AG10803 (cell line): ENCODE measurements at regions not wholly inside any gene's neighbourhood (a gene's known extent, or its start where the extent isn't known, plus 50 kb on each side); places are given as distances from the start of the nearest gene placed in this dataset.

ENCODE experiments used
- DNase-seq: peaks from one replicate; pipeline ENCODE4 v3.0.0; 2010; ENCODE audit warnings: low read depth
- H3K4me3 ChIP-seq: 2 replicates; pipeline ENCODE4 v1.5.1; 2011; ENCODE audit warnings: mild to moderate bottlenecking, low read length, control low read depth
- TF ChIP-seq, protein P1 (sequence below): conservative IDR thresholded peaks from 2 replicates; pipeline ENCODE4 v1.5.1; 2011; ENCODE audit warnings: mild to moderate bottlenecking, low read length, control low read depth, inconsistent platforms

GRCh38 chr1:30327370-30328099, 395.9 kb downstream of the MATN1 start:
- H3K4me3 ChIP-seq, result no peak overlapping the region
- TF ChIP-seq, protein P1, sequence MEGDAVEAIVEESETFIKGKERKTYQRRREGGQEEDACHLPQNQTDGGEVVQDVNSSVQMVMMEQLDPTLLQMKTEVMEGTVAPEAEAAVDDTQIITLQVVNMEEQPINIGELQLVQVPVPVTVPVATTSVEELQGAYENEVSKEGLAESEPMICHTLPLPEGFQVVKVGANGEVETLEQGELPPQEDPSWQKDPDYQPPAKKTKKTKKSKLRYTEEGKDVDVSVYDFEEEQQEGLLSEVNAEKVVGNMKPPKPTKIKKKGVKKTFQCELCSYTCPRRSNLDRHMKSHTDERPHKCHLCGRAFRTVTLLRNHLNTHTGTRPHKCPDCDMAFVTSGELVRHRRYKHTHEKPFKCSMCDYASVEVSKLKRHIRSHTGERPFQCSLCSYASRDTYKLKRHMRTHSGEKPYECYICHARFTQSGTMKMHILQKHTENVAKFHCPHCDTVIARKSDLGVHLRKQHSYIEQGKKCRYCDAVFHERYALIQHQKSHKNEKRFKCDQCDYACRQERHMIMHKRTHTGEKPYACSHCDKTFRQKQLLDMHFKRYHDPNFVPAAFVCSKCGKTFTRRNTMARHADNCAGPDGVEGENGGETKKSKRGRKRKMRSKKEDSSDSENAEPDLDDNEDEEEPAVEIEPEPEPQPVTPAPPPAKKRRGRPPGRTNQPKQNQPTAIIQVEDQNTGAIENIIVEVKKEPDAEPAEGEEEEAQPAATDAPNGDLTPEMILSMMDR, result no peak
- no peak for DNase-seq

DNA sequence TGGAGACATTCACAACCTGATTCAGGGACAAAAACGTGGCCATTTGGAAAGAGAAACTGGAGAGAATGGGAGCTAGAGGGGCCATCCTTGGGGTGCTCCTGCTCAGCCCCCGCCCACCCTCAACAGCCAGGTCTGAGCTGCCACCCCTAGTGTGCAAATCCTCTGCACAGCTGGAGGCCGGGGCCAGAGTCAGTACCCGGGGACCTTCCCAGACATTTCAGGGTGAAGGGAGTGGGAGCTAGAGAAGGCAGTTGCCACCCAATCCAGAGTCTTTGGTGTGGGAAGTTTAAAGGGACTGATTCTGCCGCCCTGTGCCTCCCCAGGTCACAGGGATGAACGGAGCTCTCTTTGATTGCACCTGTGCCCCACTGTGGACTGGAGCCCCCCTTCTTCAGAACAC, 397.4 kb downstream of the MATN1 start:
- no peak overlapping the region for H3K4me3 ChIP-seq
- no peak for DNase-seq
- TF ChIP-seq, protein P1, result no peak

DNA sequence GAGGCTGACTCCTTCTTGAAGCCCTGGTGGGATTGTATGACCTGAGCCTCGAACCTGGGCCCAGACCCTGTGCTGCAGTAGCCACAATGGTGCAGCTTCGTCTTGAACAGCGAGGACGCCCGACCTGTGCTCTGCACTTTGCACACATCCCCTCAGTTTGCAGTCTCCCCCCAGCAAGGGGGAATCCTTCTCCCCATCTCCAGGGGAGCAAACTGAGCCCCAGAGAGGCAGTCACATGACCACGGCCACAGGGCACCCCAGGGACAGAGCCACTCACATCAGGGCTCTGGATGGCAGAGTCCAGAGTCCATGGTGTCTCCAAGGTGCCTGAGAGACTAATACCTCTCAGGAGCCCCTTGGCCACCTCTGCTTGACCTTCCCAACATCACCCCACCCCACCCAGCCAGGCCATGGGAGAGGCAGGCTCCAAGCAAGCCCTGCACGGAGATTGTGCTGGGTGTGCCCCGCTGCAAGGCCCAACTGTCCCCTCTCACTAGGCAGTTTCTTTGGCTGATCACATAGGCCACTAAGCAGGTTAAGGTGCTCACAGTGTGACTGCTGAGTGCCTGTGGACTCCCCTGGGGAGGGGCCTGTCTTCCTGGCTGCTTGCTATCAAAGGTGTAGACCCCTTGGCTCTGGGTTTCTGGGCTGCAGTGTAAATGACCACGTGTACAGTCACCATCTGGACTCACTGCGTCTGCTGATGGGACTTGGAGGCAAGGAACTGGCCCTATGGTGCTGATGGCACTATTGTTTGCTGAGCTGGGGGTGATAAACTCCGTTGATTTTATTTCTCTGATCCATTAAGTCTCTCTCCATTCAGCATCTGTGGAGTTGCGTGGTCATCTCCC, 398.1 kb downstream of the MATN1 start:
- no peak for DNase-seq
- TF ChIP-seq, protein P1, result no peak
- H3K4me3 ChIP-seq, result no peak overlapping the region

DNA sequence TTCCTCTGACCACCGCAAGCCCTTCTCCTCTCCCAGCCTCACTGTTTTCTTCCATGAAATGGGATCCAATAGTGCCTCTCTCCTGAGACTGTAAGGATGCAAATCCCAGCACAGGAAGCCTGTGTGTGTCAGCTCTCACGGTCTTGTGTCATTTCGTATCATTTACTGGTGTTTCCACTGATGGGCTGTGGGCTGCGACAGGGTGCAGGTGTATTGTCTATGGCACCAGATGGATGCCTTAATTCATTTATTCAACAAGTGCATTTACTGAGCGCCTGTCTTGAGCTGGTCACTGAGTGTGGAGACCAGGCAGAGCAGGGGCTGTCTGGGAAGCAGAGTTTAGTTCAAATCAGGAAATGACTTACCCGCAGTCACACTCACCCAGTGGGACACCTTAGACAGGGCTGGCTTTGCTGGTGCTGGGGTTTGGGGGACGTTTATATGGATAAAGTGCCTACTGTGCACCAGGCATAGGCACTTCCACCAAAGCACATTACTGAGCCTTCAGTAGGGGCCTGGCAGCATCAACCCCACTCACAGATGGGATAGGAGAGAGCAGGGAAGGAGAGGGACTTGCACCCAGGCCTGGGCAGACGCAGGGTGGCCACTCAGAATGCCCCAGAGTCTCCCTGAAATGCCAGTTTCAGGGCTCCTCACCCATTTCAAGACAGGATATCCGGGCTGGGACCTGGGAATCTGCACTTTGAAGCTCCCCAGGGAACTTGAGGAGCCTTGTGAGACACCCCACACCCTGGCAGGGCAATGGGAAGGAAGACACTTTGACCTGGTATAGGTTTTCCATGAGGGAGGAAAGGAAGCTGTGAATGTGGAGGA, 398.9 kb downstream of the MATN1 start:
- TF ChIP-seq, protein P1, result no peak
- H3K4me3 ChIP-seq, result no peak overlapping the region
- no peak for DNase-seq

GRCh38 chr1:30323841-30324240, 399.5 kb downstream of the MATN1 start:
- no peak overlapping the region for H3K4me3 ChIP-seq
- DNase-seq, result no peak
- TF ChIP-seq, protein P1, result no peak

DNA sequence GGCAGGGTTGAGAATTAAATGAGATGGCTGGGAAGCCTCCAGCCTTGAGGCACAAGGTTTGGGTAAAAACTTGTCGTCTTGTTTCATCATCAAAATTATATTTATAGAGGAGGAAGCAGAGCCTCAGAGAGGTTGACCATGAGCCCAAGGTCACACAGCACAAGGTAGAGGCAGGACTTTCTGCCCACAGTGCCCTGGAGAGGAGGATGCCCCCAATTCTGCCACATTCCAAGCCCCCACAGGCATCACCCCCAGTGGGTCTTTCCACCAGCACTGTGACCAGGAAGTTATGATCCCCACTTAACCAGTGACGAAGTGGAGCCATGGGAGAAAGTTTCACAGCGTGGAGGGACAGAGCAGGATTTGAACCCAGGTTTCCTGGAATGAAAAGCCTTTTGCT, 400.0 kb downstream of the MATN1 start:
- TF ChIP-seq, protein P1, result no peak
- DNase-seq, result no peak

More for the DNA sequence above, 400.0 kb downstream of the MATN1 start:
- no peak overlapping the region for H3K4me3 ChIP-seq
